PC-9 (cell line): ENCODE measurements at regions not wholly inside any gene's neighbourhood (a gene's known extent, or its start where the extent isn't known, plus 50 kb on each side); places are given as distances from the start of the nearest gene placed in this dataset.

Experiments used
- BruUV-seq: library from RNA; stranded (reverse); fragments of 400-500 nt; replicated peaks from 2 replicates; lab custom pipeline; 2021; lab: Mats Ljungman, UMichigan
- CTCF ChIA-PET: fragments of 300-600 bp; sonication (Branson Sonifier 250); formaldehyde crosslinking; loops from one replicate; lab custom pipeline; 2022; ENCODE audit warnings: antibody characterized with exemption; lab: Charles Lee
- POLR2A ChIA-PET: fragments of 300-600 bp; sonication (Branson Sonifier 250); formaldehyde crosslinking; loops from one replicate; lab custom pipeline; 2022; ENCODE audit warnings: antibody characterized with exemption; ENCODE audit not compliant: unreplicated experiment; lab: Charles Lee
- DNase-seq, 2 experiments: peaks; one replicate each; pipeline versions ENCODE4 v3.0.0 to v3.0.0-alpha.2; 2015 to 2022; ENCODE audit warnings: mixed read lengths in 1 of 2
- H2AFZ ChIP-seq: fragments of 200-600 bp; sonication (generic); 2 replicates; pipeline ENCODE4 v1.8.1; 2017; ENCODE audit warnings: antibody characterized with exemption
- H3F3A ChIP-seq: fragments of 200-600 bp; sonication (generic); 2 replicates; pipeline ENCODE4 v1.8.1; 2017; ENCODE audit warnings: antibody characterized with exemption, mild to moderate bottlenecking, low read depth; ENCODE audit not compliant: insufficient read depth
- H3K27ac ChIP-seq: fragments of 200-600 bp; sonication (generic); 2 replicates; pipeline ENCODE4 v1.6.1; 2016; ENCODE audit warnings: mixed run types
- H3K27me3 ChIP-seq: fragments of 200-600 bp; sonication (generic); 2 replicates; pipeline ENCODE4 v1.6.1; 2016; ENCODE audit warnings: low read depth, mixed run types; ENCODE audit not compliant: insufficient read depth
- H3K36me3 ChIP-seq: fragments of 200-600 bp; sonication (generic); 2 replicates; pipeline ENCODE4 v1.6.1; 2016; ENCODE audit warnings: low read depth, mixed run types
- H3K4me1 ChIP-seq: fragments of 200-600 bp; sonication (generic); replicated peaks from 2 replicates; pipeline ENCODE4 v1.6.1; 2016; ENCODE audit warnings: mixed run types; ENCODE audit not compliant: insufficient read depth
- H3K4me2 ChIP-seq: fragments of 200-600 bp; sonication (generic); 2 replicates; pipeline ENCODE4 v1.6.1; 2017; ENCODE audit warnings: mixed run types
- H3K4me3 ChIP-seq: fragments of 200-600 bp; sonication (generic); 2 replicates; pipeline ENCODE4 v1.6.1; 2016; ENCODE audit warnings: mixed run types
- H3K79me2 ChIP-seq: fragments of 200-600 bp; sonication (generic); 2 replicates; pipeline ENCODE4 v1.6.1; 2017; ENCODE audit warnings: low read depth, mixed run types
- H3K9me2 ChIP-seq: fragments of 200-600 bp; sonication (generic); 2 replicates; pipeline ENCODE4 v1.8.1; 2017; ENCODE audit warnings: mild to moderate bottlenecking; ENCODE audit not compliant: insufficient read depth
- H3K9me3 ChIP-seq: fragments of 200-600 bp; sonication (generic); 2 replicates; pipeline ENCODE4 v1.8.1; 2016; ENCODE audit warnings: low read depth; ENCODE audit not compliant: insufficient read depth
- H4K20me1 ChIP-seq: fragments of 200-600 bp; sonication (generic); 2 replicates; pipeline ENCODE4 v1.8.1; 2017; ENCODE audit not compliant: insufficient read depth
- CTCF ChIP-seq: fragments of 200-600 bp; sonication (generic); conservative IDR thresholded peaks from 2 replicates; pipeline ENCODE4 v1.6.1; 2017; ENCODE audit warnings: mixed run types, antibody characterized with exemption, mild to moderate bottlenecking, moderate library complexity
- EZH2 ChIP-seq: fragments of 200-600 bp; sonication (generic); IDR thresholded peaks from 2 replicates; pipeline ENCODE4 v1.8.0; 2017; ENCODE audit warnings: antibody characterized with exemption, low read depth
- intact Hi-C: fragments of 100-400 bp; cut with micrococcal nuclease; formaldehyde crosslinking; loops from one replicate; pipeline ENCODE4 v1.10.0; 2022; ENCODE audit not compliant: unreplicated experiment

DNA sequence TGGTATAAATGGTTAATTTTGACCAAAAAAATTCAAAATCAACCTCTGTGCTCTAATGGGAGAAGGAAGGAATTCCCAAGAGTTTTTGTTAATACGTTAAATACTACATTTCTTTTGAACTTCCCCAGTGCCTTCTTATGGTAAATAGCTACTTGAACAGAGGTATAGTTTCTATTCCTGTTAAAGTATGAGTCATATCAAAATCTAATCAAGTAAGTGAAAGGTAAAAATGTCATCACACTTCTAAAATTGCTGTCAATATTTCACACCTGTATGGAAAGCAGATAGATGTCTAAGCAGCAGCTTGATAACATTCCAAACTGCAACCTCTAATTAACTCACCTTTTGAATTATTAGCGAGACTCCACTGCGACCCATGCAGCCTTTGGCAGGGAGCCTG lies 214.1 kb upstream of the MEF2C start:
- Histone ChIP-seq H3K9me2 (no peaks in the 10 kb centered on the region), H3K4me1 (0 out of 2 replicates have a peak, but pooled peaks cover 5% of the 10 kb centered on the region), H3K27me3 (no peaks in the 10 kb centered on the region), H2AFZ (no peak overlapping the region), H3K79me2 (no peaks in the 10 kb centered on the region), H3K9me3 (no peaks in the 10 kb centered on the region), H3K27ac (no peak overlapping the region), H3K4me2 (peak overlapping the region; percentile 21; the same call in 1 of the 2 replicates), H3K36me3 (no peaks in the 10 kb centered on the region), H3F3A (no peaks in the 10 kb centered on the region), H4K20me1 (no peaks in the 10 kb centered on the region), H3K4me3 (no peak overlapping the region)
- no TSS peak for BruUV-seq
- no peak for DNase-seq
- no peak for TF ChIP-seq CTCF
- no peak for TF ChIP-seq EZH2
- intact Hi-C loops = no loop called here
- ChIA-PET POLR2A (no interaction called here), CTCF (no interaction called here)

DNA sequence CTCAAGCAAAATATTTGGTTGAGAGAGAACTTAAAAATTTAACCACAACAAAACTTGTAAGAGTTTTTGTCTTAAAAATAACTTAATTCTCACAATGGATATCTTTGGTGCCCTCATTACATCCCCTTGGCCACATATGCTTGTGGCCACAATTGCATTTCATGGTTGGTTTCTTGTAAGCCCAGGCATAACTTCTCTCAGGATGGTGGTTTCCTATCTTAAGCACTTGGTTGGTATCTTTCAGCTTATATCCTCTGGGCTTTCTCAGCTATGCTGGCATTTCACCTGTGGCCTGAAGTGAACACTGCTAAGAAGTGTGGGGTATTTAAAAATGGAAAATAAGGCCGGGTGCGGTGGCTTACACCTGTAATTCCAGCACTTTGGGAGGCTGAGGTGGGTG lies 212.4 kb upstream of the MEF2C start:
- no peaks in the 10 kb centered on the region for H3K9me3 ChIP-seq
- POLR2A ChIA-PET = no interaction called here

DNA sequence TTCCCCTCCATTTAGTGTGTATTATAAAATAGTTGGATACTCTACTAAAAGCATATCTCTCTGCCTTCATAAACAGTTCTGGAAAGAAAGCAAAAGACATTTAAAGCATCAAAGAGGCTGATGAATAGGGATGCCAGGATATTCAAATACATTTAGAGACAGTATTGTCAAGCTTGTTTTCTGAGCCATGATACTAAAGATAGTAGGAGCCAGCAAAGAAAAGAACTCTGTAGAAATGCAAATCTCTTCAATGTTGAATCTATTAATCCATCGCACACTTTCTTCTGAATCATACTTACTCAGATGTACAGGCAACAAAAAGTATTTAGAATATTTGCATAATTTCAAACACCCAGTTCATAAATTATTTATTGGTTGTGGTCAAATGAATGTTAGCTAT lies 207.1 kb upstream of the MEF2C start:
- no peaks in the 10 kb centered on the region for H3K9me3 ChIP-seq
- no TSS peak for BruUV-seq
- H3K4me1 ChIP-seq = no peaks in the 10 kb centered on the region
- no peak for DNase-seq
- H3K4me2 ChIP-seq = no peak overlapping the region
- intact Hi-C loops = no loop called here
- H4K20me1 ChIP-seq = no peaks in the 10 kb centered on the region
- H3F3A ChIP-seq = no peaks in the 10 kb centered on the region
- H3K9me2 ChIP-seq = no peaks in the 10 kb centered on the region
- no peak for TF ChIP-seq EZH2
- TF ChIP-seq CTCF = no peak
- CTCF ChIA-PET = interaction anchor here (0.6 kb wide), 1 partner anchor 21 kb away, joined by 5 read pairs; no protein-coding TSS in a partner anchor
- POLR2A ChIA-PET = no interaction called here
- H3K4me3 ChIP-seq = no peak overlapping the region
- H3K79me2 ChIP-seq = no peaks in the 10 kb centered on the region
- no peak overlapping the region for H3K27ac ChIP-seq
- no peaks in the 10 kb centered on the region for H3K36me3 ChIP-seq
- H2AFZ ChIP-seq = no peak overlapping the region
- no peaks in the 10 kb centered on the region for H3K27me3 ChIP-seq

More for the DNA sequence above, 212.4 kb upstream of the MEF2C start:
- Histone ChIP-seq H3K9me2 (no peaks in the 10 kb centered on the region), H3K4me3 (no peak overlapping the region), H3K4me1 (0 out of 2 replicates have a peak, but pooled peaks cover 5% of the 10 kb centered on the region), H4K20me1 (no peaks in the 10 kb centered on the region), H3F3A (no peaks in the 10 kb centered on the region), H3K4me2 (no peak overlapping the region), H3K27me3 (no peaks in the 10 kb centered on the region), H3K79me2 (no peaks in the 10 kb centered on the region), H3K36me3 (no peaks in the 10 kb centered on the region), H3K27ac (no peak overlapping the region), H2AFZ (no peak overlapping the region)
- CTCF ChIA-PET = no interaction called here
- no peak for TF ChIP-seq EZH2
- TF ChIP-seq CTCF = no peak
- no peak for DNase-seq
- BruUV-seq = no TSS peak
- intact Hi-C loops = no loop called here
